Astrocyte (in vitro differentiated cells and primary cell): ENCODE measurements at regions not wholly inside any gene's neighbourhood (a gene's known extent, or its start where the extent isn't known, plus 50 kb on each side); places are given as distances from the start of the nearest gene placed in this dataset.

ENCODE experiments used
- EZH2 ChIP-seq: IDR thresholded peaks from 2 replicates; pipeline ENCODE4 v1.6.1; 2012; ENCODE audit warnings: mild to moderate bottlenecking, low read length, inconsistent platforms; ENCODE audit not compliant: insufficient read depth
- TF ChIP-seq, protein P1 (sequence below): IDR thresholded peaks from 2 replicates; pipeline ENCODE4 v1.5.1; 2011; ENCODE audit warnings: low read depth, mild to moderate bottlenecking, inconsistent platforms, low read length, moderate library complexity; ENCODE audit not compliant: insufficient read depth

DNA sequence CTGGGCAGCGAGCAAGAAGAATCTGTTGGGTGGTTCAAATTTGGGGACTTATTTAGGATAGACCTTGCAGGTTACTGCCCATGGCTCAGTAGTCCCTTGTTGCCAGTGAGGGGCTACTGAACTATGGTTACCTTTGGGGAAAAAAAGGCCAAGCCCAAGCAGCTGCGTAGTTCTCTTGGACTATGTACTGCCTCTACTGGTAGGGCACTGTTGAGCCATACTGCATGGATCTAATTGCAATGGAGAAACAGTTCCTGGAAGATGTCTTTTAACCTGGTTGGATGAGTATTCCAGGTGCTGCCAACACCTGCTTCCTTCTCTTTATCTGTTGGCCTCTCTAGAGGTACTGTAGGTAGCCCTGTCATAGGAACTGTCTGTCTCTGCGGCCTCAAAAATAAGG lies 671.9 kb upstream of the CBLB start:
- TF ChIP-seq, protein P1, sequence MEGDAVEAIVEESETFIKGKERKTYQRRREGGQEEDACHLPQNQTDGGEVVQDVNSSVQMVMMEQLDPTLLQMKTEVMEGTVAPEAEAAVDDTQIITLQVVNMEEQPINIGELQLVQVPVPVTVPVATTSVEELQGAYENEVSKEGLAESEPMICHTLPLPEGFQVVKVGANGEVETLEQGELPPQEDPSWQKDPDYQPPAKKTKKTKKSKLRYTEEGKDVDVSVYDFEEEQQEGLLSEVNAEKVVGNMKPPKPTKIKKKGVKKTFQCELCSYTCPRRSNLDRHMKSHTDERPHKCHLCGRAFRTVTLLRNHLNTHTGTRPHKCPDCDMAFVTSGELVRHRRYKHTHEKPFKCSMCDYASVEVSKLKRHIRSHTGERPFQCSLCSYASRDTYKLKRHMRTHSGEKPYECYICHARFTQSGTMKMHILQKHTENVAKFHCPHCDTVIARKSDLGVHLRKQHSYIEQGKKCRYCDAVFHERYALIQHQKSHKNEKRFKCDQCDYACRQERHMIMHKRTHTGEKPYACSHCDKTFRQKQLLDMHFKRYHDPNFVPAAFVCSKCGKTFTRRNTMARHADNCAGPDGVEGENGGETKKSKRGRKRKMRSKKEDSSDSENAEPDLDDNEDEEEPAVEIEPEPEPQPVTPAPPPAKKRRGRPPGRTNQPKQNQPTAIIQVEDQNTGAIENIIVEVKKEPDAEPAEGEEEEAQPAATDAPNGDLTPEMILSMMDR, result no peak
- no peak for TF ChIP-seq EZH2
